Hepatocyte (in vitro differentiated cells): ENCODE measurements at regions not wholly inside any gene's neighbourhood (a gene's known extent, or its start where the extent isn't known, plus 50 kb on each side); places are given as distances from the start of the nearest gene placed in this dataset.
A peak's percentile ranks its signal among the peaks of the same experiment; 100 is the strongest.

Source experiments
- EZH2 ChIP-seq: fragments of 200-600 bp; sonication (generic); IDR thresholded peaks from 2 replicates; pipeline ENCODE4 v1.6.1; 2016; ENCODE audit warnings: antibody characterized with exemption, mild to moderate bottlenecking, borderline replicate concordance
- EZH2phosphoT487 ChIP-seq: fragments of 200-600 bp; sonication (generic); IDR thresholded peaks from one replicate; pipeline ENCODE4 v1.6.1; 2018; ENCODE audit warnings: antibody characterized with exemption, mild to moderate bottlenecking, low read depth, moderate library complexity; ENCODE audit not compliant: unreplicated experiment, severe bottlenecking
- TF ChIP-seq, protein P1 (sequence below): fragments of 200-600 bp; sonication (generic); IDR thresholded peaks from 2 replicates; pipeline ENCODE4 v1.5.1; 2016; ENCODE audit warnings: antibody characterized with exemption, mild to moderate bottlenecking; ENCODE audit not compliant: poor library complexity

DNA sequence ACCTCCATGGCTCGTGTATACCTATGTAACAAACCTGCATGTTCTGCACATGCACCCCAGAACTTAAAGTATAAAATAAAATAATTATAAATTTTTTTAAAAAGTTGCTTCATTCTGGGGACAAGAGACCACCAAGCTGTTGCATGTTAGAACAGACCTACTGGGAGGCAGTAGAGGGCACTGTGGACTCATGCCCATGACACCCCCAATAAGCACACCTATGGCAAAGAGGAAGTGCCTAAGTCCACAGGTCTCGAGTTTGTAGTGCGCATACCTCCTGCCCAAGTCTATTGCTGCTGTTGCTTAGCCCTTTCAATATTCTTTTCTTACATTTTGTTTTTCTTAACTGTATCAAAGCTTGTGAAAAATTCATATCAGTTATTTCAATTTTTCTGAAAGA lies 267.9 kb upstream of the THBS1 start:
- TF ChIP-seq, protein P1, sequence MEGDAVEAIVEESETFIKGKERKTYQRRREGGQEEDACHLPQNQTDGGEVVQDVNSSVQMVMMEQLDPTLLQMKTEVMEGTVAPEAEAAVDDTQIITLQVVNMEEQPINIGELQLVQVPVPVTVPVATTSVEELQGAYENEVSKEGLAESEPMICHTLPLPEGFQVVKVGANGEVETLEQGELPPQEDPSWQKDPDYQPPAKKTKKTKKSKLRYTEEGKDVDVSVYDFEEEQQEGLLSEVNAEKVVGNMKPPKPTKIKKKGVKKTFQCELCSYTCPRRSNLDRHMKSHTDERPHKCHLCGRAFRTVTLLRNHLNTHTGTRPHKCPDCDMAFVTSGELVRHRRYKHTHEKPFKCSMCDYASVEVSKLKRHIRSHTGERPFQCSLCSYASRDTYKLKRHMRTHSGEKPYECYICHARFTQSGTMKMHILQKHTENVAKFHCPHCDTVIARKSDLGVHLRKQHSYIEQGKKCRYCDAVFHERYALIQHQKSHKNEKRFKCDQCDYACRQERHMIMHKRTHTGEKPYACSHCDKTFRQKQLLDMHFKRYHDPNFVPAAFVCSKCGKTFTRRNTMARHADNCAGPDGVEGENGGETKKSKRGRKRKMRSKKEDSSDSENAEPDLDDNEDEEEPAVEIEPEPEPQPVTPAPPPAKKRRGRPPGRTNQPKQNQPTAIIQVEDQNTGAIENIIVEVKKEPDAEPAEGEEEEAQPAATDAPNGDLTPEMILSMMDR, result peak; percentile 29
- TF ChIP-seq EZH2phosphoT487 (no peak), EZH2 (no peak)
